Heart left ventricle (tissue), 13 donors: ENCODE measurements at regions not wholly inside any gene's neighbourhood (a gene's known extent, or its start where the extent isn't known, plus 50 kb on each side); places are given as distances from the start of the nearest gene placed in this dataset.

Experiments used
- CTCF ChIP-seq, 12 donors: fragments of 200-600 bp; sonication (generic) in 4 of 12; IDR thresholded peaks; one replicate each; pipeline versions ENCODE4 v1.5.0 to v1.8.0; 2018 to 2022; ENCODE audit warnings: antibody characterized with exemption in 12 of 12, mild to moderate bottlenecking in 5 of 12
- POLR2A ChIP-seq, 2 donors: fragments of 450-650 bp; IDR thresholded peaks; one replicate each; pipeline ENCODE4 v1.6.1; 2017; ENCODE audit warnings: antibody characterized with exemption in 2 of 2, mild to moderate bottlenecking in 2 of 2, moderate library complexity in 2 of 2
- donor health status: ischemic (EF 13 %, LVEDD 7.1; RV severe dilation, severe dysfunction).
- donor health status: DM: no; HTN: yes; CAD: no.
- donor health status: DM: no; HTN: no; CAD: no.
- donor health status: ischemic (EF 25% LVEDD 6.9; RV normal size, moderate dysfunction).
- donor health status: ischemic (EF 25% LVEDD 5.7; RV mildly dilated, moderate dysfunction).
- donor health status: ischemic (EF 35%, LVEDD 5.7; RV mildly dilated, moderate dysfunction).
- donor health status: nonischemic (EF 11% LVEDD 7.7; RV severe dilation, severe dysfunction).
- donor health status: DM: yes; HTN: yes; CAD: no.
- donor health status: PGD.
- donor health status: ischemic (EF 29% LVEDD 5.4; RV normal size, mild dysfunction).
- donor health status: nonischemic (EF 23%, LVEDD 6.1; RV moderate dilation, normal function).

DNA sequence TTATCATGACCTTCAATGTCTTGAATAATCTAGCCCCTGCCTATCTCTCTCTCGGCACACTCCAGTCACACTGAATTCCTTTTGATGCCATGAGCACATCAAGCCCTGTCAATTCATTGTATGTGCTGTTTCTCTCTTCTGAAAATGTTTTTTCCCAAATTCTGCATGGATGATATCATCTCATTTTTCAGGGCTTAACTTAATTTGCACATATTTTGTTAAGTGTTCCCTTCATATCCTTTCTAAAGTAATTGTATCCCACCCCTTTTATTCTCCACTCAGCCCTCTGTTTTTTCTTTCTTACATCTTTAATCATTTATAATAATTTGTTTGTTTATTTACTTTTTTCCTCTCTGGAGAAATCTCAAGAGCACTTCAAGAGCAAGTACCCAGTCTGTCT lies 149.9 kb downstream of the ZNF326 start:
- TF ChIP-seq CTCF (IDR thresholded peaks at IDR 0.05) (no peak), POLR2A (IDR thresholded peaks at IDR 0.05) (no peak)
